Stimulated activated CD8-positive, alpha-beta memory T cell treated with anti-CD3 and anti-CD28 coated beads, Interleukin-7, amount 100 ng/mL, for 1 hour (primary cell): ENCODE measurements at regions not wholly inside any gene's neighbourhood (a gene's known extent, or its start where the extent isn't known, plus 50 kb on each side); places are given as distances from the start of the nearest gene placed in this dataset.

Experiments used
- DNase-seq, 2 donors: peaks; one replicate each; pipeline ENCODE4 v3.0.0-alpha.2; 2020; ENCODE audit warnings: low read depth in 2 of 2

DNA sequence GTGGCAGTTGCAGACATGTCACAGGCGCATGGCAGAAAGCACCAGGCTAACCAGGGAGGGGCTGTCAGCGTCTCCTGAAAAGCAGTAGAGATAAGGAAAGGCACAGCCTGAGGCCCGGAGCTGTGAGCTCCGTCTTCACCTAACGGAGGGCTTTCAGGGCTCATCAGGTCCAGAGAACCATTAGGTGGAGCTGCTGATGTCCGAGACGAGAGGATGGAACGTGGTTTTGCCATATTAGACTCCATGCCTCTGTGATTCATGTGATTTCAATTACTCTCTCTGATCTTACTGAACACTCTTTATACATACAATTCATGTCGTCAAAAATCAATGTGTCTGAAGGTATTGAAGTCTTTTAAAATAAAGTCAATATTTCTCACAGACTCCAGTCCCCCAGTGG is 120.3 kb upstream of the RAB6C start:
- DNase-seq, result no peak

DNA sequence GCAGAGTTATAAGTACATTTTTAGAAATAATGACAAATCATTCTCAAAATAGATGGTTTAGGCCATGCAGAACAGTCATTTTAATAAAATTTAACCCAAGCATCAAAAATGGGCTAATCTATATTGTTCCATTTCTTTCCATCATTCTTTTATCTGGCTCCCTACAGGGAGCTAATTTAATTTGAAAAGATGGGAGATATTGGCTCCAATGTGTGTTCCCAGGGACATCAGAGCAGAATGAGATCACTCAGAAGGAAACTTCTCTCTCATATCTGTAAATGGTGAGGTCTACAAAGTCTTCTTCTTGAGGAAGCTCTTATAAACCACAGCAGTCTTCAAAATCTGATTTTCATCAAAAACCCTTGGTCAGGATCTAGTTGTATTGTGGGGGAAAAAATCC is 119.4 kb upstream of the RAB6C start:
- no peak for DNase-seq

DNA sequence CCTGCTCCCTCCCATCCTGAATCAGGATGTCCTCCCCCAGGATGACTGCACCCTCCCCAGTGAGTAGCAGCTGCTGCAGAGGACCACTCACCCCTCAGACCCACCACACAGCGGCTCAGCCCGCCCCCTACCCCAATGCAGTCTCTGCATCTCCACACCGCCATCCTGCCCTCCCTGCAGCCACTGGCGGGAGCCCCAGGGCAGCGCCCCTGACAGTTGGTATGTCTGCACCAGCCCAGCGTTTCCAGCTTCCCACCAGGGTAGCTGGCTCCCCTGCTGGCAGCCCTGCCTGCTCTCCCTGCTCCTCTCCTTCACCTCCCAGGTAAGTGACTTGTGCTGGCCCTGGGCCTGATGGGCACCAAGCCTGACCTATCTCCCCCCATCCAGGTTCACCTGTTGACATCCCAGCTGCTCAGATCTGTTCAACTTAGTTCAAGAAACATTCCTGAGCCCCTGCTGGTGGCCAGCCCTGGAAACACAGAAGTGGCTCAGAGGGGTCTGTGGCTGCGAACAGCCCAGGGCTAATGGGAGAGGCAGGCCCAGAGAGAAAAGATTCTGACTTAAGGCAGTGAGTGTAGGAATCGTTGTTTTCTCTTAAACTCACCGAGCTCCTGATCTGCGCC is 117.7 kb upstream of the RAB6C start:
- DNase-seq, result no peak

DNA sequence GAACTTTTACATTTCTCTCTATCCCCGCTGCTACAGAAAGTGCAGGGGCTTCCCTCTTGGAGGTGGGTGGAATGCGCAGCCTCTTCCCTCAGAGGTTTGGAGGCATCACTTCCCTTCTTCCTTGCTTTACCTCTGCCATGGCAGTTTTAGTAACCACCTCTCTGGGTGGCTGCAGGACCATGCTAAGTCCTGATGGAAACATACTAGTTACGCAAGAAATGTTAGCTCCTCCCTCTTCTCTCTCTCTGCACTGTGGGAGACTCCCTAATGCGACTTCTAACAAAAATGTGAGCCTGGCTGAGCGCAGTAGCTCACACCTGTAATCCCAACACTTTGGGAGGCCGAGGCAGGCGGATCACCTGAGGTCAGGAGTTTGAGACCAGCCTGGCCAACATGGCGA is 116.8 kb upstream of the RAB6C start:
- DNase-seq, result no peak

DNA sequence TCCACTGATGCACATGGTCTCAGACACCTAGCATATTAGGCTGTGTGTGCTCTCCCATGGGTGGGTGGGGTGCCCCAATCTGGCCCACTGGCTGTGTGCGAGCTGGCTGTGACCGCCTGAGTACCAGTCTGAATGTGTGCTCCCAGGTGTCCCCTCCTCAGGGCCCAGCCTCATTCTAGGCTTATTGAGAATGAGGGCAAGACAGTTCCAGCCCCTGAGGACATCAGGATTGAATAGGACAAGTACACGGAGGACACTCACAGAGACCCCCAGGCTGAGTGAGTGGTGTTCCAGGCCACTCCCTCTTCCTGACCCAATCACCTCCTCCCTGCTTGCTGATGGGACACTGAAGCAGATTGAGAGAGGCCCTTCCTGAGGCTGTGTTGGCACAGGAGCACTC is 116.1 kb upstream of the RAB6C start:
- no peak for DNase-seq

DNA sequence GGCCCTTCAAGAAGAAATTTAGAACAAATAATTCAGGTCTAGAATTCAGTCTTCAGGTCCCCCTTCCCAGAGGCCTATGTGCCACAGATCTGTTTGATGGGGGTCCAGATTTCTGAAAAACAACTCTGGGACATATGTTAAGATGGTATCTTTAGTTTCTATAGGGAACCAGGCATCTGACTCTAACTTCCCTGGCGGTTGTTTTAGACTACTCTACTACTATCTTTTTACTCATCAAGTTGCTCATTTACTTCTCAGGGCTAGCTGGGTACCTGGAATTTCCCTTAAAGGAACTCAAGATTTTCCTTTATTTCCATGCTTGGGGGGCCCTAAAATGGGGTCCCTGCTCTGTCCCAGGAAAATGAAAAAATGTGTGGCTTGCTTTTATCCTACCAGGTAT is 114.7 kb upstream of the RAB6C start:
- no peak for DNase-seq

DNA sequence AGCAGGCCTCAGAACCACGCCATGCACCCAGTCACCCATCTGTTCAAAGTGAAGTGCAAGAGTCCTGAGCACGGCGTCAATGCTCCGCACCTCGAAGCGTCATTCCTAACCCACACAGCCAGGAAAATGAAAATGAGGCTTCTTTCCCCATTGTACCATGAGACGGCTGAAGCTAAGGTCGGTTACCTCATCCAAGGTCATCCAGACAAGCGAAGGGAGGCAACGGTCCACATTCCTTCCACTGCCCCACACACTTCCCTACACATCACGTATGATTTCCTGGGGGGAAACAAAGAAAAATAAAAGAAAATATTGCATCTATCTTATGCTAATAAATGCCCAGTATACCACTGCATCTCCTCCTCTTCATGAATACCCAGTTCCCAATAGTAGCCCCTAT is 113.5 kb upstream of the RAB6C start:
- no peak for DNase-seq

DNA sequence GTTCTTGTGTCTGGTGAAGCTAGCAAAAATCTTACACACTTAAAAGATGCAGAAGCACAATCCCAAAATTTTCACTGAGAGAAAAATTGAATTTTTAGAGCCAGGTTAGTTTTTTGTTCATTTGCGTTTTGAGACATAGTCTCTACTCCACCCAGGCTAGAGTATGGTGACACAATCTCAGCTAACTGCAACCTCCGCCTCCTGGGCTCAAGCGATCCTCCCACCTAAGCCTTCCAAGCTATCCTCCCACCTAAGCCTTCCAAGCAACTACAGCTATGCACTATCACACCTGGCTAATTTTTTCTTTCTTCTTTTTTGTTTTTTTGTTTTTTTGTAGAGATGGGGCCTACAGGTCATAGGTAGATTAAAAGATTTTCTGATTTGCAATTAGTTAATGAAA is 113.1 kb upstream of the RAB6C start:
- no peak for DNase-seq

DNA sequence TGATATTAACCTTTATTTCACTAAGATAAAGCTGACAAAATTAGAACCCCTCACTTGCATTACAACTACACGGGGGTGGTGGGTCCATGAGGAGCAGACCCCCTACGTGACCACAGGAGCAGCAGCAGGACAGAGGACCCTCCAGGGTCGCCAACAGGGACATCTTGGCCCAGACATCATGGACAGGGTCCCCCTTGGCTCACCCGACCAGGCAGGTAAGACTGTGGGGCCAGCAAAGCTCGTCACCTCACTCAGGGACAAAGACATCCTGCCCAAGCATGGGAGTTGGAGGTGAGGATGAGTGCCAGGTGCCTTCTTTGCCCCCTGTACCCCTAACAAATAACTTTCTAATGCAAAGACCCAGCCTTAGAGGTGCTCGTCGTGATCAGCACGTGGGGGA is 111.3 kb upstream of the RAB6C start:
- DNase-seq, result no peak

DNA sequence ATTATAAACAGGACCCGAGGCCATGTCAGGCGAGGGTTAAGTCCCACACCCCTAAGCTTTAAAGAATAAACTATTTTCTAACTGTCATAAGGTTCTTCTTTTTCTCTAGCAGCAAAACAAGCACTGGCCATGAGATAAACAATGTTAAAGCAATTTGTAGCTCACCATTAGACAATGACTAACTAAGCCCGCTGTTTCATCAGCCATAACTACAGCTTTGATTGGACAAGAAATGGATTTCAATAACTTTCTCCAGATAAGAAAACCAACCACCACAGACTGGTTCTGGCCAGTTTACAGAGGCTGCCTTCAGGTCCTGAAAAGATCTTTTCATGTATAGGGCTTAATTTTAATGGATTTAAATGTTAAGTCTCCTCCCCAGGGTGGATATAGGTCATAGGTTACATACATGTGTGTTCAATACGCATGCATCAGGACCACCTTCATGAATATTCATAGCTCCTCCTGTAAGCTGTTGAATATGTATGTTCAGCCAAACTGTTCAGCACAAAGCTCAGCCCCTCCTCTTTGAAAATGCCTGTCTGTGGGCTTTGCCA is 108.7 kb upstream of the RAB6C start:
- no peak for DNase-seq

DNA sequence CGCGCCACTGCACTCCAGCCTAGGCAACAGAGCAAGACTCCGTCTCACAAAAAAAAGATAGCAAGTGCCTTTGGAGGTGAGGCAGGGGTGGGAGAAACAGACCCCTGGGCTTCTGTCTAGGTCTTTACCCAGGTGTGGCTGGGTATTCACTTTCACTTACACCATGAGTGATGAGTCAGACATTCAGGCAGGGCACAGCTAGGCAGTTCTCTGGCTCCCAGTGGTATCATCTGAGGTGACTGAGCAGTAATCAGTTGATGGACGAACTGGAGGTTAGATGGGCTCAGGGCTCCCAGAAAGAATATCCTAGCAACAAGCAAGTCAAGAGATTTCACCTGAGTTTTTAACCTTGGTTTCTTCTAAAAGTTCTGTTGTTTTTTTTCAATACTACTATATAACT is 107.0 kb upstream of the RAB6C start:
- DNase-seq, result no peak

DNA sequence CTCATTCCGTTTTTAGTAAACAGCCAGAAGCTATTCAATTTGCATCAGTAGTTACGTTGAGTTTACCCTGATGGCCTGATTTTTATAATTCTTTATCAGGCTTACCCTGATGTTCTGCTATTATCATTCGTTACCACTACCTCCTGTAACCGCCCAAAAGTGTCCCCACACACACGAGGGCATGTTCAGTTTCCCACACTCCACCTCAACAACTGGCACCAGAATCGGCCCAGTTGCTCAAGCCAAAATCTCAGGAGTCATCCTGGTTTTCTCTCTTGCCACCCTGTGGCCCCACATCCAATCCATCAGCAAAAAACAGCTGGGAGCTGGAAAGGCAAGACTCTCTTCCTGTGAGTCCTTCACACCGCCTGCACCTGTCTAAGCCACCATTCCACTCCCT is 102.9 kb upstream of the RAB6C start:
- DNase-seq, result no peak

DNA sequence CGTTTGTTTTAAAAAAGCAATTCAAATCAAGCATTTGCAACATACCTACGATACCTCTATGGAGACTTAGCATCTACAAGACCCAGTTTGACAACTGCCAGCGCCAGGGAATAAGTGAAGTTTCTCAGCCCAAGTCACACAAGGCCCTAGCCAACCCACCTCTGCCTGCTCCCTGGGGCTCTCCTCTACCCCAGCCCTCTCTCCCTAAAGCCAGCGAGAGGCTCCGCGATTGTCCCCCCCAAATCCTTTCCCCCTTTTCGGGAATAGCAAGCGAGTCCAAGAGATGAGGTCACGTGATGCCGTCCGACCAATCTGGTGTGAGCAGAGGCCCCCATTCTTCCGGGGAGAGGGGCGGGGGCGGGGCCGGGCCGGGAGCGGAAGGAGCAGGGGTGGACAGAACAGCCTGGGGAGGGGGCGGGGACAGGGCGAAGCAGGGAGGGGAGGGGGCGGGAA is 102.2 kb upstream of the RAB6C start:
- peak; percentile 75 to 77 for DNase-seq

DNA sequence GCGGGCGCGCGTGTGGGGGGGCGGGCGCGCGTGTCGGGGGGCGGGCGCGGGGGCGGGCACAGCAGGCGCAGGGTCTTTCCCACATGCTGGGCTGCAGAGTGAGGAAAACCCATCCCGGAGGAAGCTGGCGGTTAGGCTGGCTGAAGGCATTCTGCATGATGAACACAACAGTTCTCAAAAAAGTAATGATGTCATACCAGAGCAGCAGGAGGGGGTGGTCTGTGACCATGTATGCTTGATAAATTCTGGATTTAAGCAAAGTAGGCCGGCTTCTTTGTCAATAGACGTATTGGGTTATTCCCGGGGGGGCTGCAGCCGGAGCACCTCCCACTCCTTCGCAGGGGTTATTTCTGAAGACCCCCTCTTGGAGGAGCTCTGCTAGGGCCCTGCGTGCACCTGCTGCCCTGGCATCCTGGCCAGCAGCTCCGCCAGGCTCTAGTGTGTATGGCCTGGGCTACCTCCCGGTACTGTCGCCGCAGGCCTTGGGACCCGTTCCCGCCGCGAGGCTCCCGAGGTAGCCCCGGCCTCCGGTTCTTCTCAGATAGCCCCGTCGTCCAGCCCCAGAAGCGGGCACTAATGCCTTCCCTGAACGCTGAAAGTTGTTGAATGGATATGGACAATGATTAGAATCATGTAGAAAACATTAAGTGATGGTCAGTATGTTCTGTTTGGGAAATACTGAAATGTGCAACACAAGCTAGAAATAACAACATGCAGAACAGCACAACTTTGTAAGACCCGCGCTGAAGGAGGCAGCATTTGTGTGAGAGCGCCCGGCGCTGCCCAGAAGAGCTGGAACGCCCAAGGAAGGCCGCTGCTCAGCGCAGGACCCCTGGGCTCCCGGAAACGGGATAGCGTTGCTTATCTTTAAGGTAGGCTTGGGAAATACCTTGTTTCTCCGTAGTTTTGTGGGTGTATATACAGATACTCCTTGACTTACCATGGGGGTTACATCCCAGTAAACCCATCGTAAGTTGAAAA is 101.4 kb upstream of the RAB6C start:
- DNase-seq, result no peak

DNA sequence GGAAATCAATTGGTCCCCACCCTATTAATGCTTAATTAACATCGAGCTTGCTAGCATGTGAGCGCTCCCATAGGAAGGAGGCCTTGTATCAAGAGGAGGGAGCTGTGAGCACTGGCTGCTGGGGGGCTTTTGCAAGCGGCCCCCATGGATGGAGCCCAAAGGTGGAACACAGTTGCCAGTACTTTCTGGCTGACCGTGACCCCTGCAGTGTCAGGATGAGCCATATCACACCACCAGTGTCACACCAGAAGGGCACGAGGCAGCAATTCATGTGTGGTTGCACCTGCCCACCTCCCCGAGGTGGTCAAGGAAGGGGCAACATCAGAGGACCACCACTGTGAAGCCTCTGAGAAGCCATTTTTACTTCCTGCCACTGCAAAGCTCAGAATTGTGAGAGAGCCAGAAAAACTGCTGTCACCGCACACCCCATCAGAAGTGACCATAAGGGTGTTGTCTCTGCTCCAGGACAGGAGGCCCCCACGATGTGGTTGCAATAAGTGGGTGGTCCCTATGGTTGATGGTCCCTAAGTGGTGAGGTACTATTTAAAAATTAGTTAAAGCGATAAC is 99.8 kb upstream of the RAB6C start:
- DNase-seq, result no peak

DNA sequence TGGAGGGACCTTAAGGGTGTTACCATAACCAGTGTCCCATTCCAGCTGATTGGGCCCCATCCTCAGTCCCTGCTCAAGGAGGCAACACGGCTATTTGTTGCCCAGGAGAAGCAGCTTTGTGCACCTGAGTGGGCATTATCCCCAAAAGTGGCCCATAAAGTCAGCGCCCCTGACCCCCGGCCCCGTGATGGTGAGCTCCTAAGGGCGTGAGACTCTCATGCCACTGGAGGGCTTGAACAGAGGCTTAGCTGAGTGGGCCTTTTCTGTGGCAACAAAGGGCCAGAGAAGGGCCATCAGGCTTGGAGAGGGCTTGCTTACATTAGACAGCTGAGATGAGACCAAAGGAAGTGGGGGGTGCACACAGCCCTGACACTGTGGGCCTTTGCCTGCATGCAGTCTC is 99.2 kb upstream of the RAB6C start:
- no peak for DNase-seq

DNA sequence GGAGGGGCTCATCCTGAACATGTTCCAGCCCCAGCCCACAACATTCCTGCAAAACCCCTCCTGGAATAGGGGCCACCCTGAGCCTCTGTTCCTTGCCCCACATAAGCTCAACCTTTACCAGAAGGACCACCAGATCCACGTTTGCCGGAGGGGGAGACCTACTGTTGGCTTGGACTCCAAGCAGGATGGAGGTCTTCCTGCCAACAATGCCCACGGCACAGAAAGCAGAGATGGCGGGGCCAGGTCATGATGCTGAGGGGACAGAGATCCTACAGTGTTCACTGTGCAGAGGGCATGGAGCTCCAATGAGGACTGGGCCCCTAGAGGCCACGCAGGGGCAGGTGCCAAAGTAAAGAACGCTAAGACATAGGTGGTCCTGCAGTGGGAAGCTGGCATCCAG is 98.5 kb upstream of the RAB6C start:
- no peak for DNase-seq

DNA sequence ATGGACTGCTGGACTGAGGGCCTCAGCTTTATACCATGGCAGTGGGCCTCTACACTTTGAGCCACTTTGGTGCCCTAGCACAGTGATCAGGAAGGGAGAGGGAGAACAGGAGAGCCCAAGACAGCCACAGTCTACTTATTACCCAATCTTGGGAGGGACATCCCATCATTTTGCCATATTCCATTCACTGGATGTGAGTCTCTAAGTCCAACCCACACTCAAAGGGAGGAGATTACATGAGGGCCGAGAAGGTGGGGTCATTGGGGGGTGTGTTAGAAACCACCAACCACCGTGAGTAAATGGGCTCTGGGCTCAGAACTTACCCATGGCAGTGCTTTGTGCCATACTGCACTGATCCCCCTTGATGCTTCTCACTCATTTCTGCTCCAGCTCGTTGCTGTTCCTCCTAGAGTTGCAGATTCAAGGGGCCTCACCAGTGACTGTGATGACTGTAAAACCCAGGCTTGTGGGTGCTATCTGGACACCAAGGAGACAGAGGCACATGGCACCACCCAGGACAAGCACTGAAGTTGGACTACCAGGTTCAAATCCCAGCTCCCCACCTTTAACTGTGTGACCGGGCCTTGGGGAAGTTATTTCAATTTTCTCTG is 97.6 kb upstream of the RAB6C start:
- no peak for DNase-seq

DNA sequence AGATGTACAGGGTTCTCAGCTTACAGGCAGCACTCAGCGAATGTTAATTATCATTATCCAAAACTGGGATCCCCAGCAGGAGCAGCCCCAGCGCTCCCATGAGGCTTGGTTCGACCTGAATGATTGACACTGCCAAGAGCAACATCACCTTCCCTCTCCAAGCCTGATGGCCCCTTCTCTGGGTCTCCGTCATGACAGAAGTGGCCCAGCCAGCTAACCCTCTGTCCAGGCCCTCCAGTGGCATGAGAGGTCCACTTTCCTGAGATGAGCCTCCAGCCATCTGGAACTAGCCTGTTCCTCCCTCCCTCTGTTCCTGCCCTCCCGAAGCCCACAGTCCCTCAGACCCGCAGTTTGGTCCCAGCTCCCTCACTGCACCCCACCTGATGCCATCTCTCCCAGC is 97.0 kb upstream of the RAB6C start:
- DNase-seq, result no peak

DNA sequence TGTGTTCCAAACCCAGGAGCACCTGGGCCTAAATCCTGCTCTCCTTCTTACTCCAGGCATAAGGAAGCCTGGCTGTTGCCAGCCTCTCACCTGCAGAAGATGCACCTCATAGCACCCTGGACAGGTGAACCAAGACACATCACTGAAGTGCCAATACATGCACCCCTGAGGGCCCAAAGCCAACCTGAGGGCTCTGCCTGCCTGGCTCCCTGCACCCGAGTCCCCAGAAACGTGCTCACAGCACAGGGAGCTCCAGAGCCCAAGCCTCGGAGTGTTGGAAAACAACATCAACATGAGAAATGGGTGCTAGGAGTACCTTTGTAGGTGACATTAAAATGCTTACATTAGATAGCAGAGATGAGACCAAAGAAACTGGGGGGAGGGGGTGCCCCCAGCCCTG is 96.3 kb upstream of the RAB6C start:
- no peak for DNase-seq

DNA sequence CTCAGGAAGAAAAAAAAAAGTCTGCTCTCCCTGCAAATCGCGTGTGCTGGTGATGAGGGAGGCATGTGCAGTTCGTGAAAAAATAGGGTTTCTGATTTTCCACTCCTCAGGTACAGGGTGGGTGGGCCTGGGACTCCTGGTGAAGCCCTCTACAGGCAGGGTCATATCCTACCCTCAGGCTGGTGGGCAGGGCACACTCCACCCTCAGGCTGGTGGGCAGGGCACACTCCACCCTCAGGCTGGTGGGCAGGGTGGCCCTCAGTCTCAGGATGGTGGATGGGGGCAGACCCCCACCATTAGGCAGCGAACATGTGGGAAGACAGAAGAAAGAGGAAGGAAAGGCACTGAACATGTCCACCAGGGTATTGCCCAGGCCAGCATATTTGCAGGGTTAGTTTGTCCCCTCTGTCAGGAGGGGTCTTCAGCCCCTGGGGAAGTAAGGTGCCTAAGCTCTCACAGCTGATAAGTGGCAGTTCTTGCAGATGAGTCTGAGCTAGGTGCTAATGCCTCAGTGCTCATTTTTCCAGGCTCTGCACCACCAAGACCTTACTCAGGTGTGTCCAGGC is 95.2 kb upstream of the RAB6C start:
- DNase-seq, result no peak

DNA sequence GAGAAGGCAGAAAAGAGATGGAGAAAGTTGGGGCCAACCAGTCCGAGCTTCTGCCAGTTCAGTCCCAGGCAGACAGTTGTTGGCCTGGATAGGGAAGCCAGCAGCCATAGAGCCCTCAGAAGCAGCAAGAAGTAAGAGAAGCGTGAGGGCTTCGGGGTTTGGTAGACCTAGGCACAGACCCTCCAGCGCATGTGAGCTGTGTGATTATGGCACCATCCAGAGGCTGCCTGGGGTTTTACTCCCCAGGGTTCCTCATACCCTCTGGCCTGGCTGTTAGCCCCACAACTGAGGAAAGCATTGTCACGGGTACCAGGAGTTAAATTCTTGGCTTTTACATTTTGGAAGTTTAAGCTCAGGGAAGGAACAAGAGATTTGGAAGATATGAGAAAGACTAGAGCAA is 93.7 kb upstream of the RAB6C start:
- no peak for DNase-seq
